Thoracic aorta (tissue), 2 donors: ENCODE measurements at regions not wholly inside any gene's neighbourhood (a gene's known extent, or its start where the extent isn't known, plus 50 kb on each side); places are given as distances from the start of the nearest gene placed in this dataset.

Experiments
- ATAC-seq: fragments of 150-250 bp; one replicate; pipeline ENCODE4 v1.8.0; 2017; ENCODE audit warnings: low read depth; ENCODE audit not compliant: insufficient number of reproducible peaks, low FRiP score
- DNase-seq: peaks from one replicate; pipeline ENCODE4 v3.0.0-alpha.2; 2020; ENCODE audit warnings: low spot score
- H3K27ac ChIP-seq, 2 donors: fragments of 200-600 bp; sonication (generic); 1 replicate in 1 of 2; 2 replicates in 1 of 2; pipeline ENCODE4 v1.5.1; 2016; ENCODE audit warnings: mild to moderate bottlenecking in 2 of 2, moderate library complexity in 2 of 2
- H3K27me3 ChIP-seq: fragments of 200-600 bp; sonication (generic); replicated peaks from 2 replicates; pipeline ENCODE4 v1.6.0; 2016; ENCODE audit warnings: mild to moderate bottlenecking; ENCODE audit not compliant: insufficient read depth
- H3K36me3 ChIP-seq: fragments of 200-600 bp; sonication (generic); one replicate; pipeline ENCODE4 v1.5.1; 2016
- H3K4me1 ChIP-seq, 2 donors: fragments of 200-600 bp; sonication (generic); 1 replicate in 1 of 2; 2 replicates in 1 of 2; pipeline versions ENCODE4 v1.5.1 to v1.6.0; 2016; ENCODE audit warnings: low read depth in 2 of 2, mild to moderate bottlenecking in 1 of 2; ENCODE audit not compliant: control insufficient read depth in 1 of 2
- H3K4me3 ChIP-seq: fragments of 200-600 bp; sonication (generic); 2 replicates; pipeline ENCODE4 v1.5.1; 2016; ENCODE audit warnings: mild to moderate bottlenecking
- H3K9me3 ChIP-seq: fragments of 200-600 bp; sonication (generic); 2 replicates; pipeline ENCODE4 v1.5.1; 2016
- CTCF ChIP-seq: fragments of 200-600 bp; sonication (generic); IDR thresholded peaks from one replicate; pipeline ENCODE4 v1.5.1; 2019; ENCODE audit warnings: antibody characterized with exemption

- ATAC-seq: no peak
- H3K4me1 ChIP-seq: no peaks in the 10 kb centered on the region
- no peak for TF ChIP-seq CTCF
- DNase-seq: no peak
- no peaks in the 10 kb centered on the region for H3K9me3 ChIP-seq
- no peaks in the 10 kb centered on the region for H3K36me3 ChIP-seq
- no peak overlapping the region for H3K27ac ChIP-seq
- no peaks in the 10 kb centered on the region for H3K27me3 ChIP-seq
- no peak overlapping the region for H3K4me3 ChIP-seq
These were observed 57.9 kb upstream of the LRFN2 start for GRCh38 chr6:40645043-40645442.

- Histone ChIP-seq H3K27ac (no peak overlapping the region), H3K27me3 (no peaks in the 10 kb centered on the region), H3K4me1 (no peaks in the 10 kb centered on the region), H3K9me3 (no peaks in the 10 kb centered on the region), H3K36me3 (no peaks in the 10 kb centered on the region), H3K4me3 (no peak overlapping the region)
- no peak for DNase-seq
- ATAC-seq: no peak
- no peak for TF ChIP-seq CTCF
These were observed 55.7 kb upstream of the LRFN2 start for GRCh38 chr6:40642837-40643236.

GRCh38 chr6:40642190-40642589, 55.0 kb upstream of the LRFN2 start:
- DNase-seq (no peak), ATAC-seq (no peak)
- no peak for TF ChIP-seq CTCF
- Histone ChIP-seq H3K27me3 (no peaks in the 10 kb centered on the region), H3K4me3 (no peak overlapping the region), H3K4me1 (no peaks in the 10 kb centered on the region), H3K9me3 (no peaks in the 10 kb centered on the region), H3K27ac (no peak overlapping the region), H3K36me3 (no peaks in the 10 kb centered on the region)

- DNase-seq (no peak), ATAC-seq (no peak)
- H3K27ac ChIP-seq: no peak overlapping the region
These were observed 53.5 kb upstream of the LRFN2 start for GRCh38 chr6:40640599-40641227.

More at GRCh38 chr6:40640599-40641227, 53.5 kb upstream of the LRFN2 start:
- TF ChIP-seq CTCF: no peak
- Histone ChIP-seq H3K9me3 (no peaks in the 10 kb centered on the region), H3K36me3 (no peaks in the 10 kb centered on the region), H3K4me1 (no peaks in the 10 kb centered on the region), H3K4me3 (no peak overlapping the region), H3K27me3 (no peaks in the 10 kb centered on the region)
